ENCODE measurements at regions not wholly inside any gene's neighbourhood (a gene's known extent, or its start where the extent isn't known, plus 50 kb on each side); places are given as distances from the start of the nearest gene placed in this dataset.

- no peak for TF ChIP-seq CTCF (IDR thresholded peaks at IDR 0.05; ENCODE audit: insufficient read depth in 1 of 2, low read depth in 1 of 2, low read length in 1 of 2, severe bottlenecking in 1 of 2, unreplicated experiment in 1 of 2)
- Mint-ChIP-seq H3K27ac (ENCODE audit: unreplicated experiment) (no peak overlapping the region), H3K4me3 (ENCODE audit: unreplicated experiment) (no peak overlapping the region), H3K9me3 (ENCODE audit: unreplicated experiment) (peaks cover 14% of the 10 kb centered on the region), H3K27me3 (ENCODE audit: insufficient read depth, unreplicated experiment) (no peaks in the 10 kb centered on the region), H3K36me3 (ENCODE audit: insufficient read depth, unreplicated experiment) (no peaks in the 10 kb centered on the region), H3K4me1 (ENCODE audit: low read depth, unreplicated experiment) (peaks cover 6% of the 10 kb centered on the region)
- Histone ChIP-seq H3K4me1 (peaks cover 10% of the 10 kb centered on the region), H3K9me3 (peaks cover 3% of the 10 kb centered on the region; the same call in 1 of the 2 replicates), H3K27me3 (replicated peaks; ENCODE audit: control insufficient read depth, insufficient read depth, low read length) (no peaks in the 10 kb centered on the region), H3K4me3 (ENCODE audit: low read depth, low read length) (no peak overlapping the region), H3K36me3 (ENCODE audit: control insufficient read depth, insufficient read depth, low read length) (no peaks in the 10 kb centered on the region)
- intact Hi-C loops (cut with micrococcal nuclease; ENCODE audit: unreplicated experiment), result no loop called here
- no TSS peak for BruUV-seq (replicated peaks)
- POLR2A ChIA-PET, result interaction anchor here (0.6 kb wide), 1 partner anchor 1035 kb away, joined by 11 read pairs; the partner anchor contains the start of genes CCDC82 and JRKL
- CTCF ChIA-PET, result no interaction called here
- DNase-seq, result no peak
These were observed 123.3 kb upstream of the SESN3 start for GRCh38 chr11:95354304-95354703.

GRCh38 chr11:95353706-95354105 is 122.7 kb upstream of the SESN3 start:
- no TSS peak for BruUV-seq (replicated peaks)
- TF ChIP-seq CTCF (IDR thresholded peaks at IDR 0.05; ENCODE audit: insufficient read depth in 1 of 2, low read depth in 1 of 2, low read length in 1 of 2, severe bottlenecking in 1 of 2, unreplicated experiment in 1 of 2), result no peak
- no peaks in the 10 kb centered on the region for H3K27me3 Mint-ChIP-seq (ENCODE audit: insufficient read depth, unreplicated experiment)
- H3K36me3 ChIP-seq (ENCODE audit: control insufficient read depth, insufficient read depth, low read length), result no peaks in the 10 kb centered on the region
- H3K9me3 Mint-ChIP-seq (ENCODE audit: unreplicated experiment), result peaks cover 20% of the 10 kb centered on the region
- DNase-seq, result no peak
- ChIA-PET CTCF (interaction anchor here (0.6 kb wide), 1 partner anchor 122 kb away, joined by 3 read pairs; the partner anchor contains the start of gene SESN3), POLR2A (interaction anchor here (0.6 kb wide), 2 partner anchors 910 to 1036 kb away, joined by 3 to 11 read pairs; partner anchors contain the start of genes CCDC82 and JRKL)
- H3K9me3 ChIP-seq, result peaks cover 3% of the 10 kb centered on the region; the same call in 1 of the 2 replicates
- H3K27me3 ChIP-seq (replicated peaks; ENCODE audit: control insufficient read depth, insufficient read depth, low read length), result no peaks in the 10 kb centered on the region
- intact Hi-C loops (cut with micrococcal nuclease; ENCODE audit: unreplicated experiment), result no loop called here
- H3K4me1 Mint-ChIP-seq (ENCODE audit: low read depth, unreplicated experiment), result no peaks in the 10 kb centered on the region
- H3K36me3 Mint-ChIP-seq (ENCODE audit: insufficient read depth, unreplicated experiment), result no peaks in the 10 kb centered on the region
- no peak overlapping the region for H3K4me3 ChIP-seq (ENCODE audit: low read depth, low read length)
- H3K27ac Mint-ChIP-seq (ENCODE audit: unreplicated experiment), result no peak overlapping the region
- peaks cover 4% of the 10 kb centered on the region for H3K4me1 ChIP-seq
- H3K4me3 Mint-ChIP-seq (ENCODE audit: unreplicated experiment), result no peak overlapping the region

- ChIA-PET CTCF (no interaction called here), POLR2A (no interaction called here)
- Histone ChIP-seq H3K36me3 (ENCODE audit: control insufficient read depth, insufficient read depth, low read length) (no peaks in the 10 kb centered on the region), H3K9me3 (peaks cover 3% of the 10 kb centered on the region; the same call in 1 of the 2 replicates), H3K4me3 (ENCODE audit: low read depth, low read length) (no peak overlapping the region), H3K4me1 (no peaks in the 10 kb centered on the region), H3K27me3 (replicated peaks; ENCODE audit: control insufficient read depth, insufficient read depth, low read length) (no peaks in the 10 kb centered on the region)
- Mint-ChIP-seq H3K27me3 (ENCODE audit: insufficient read depth, unreplicated experiment) (no peaks in the 10 kb centered on the region), H3K9me3 (ENCODE audit: unreplicated experiment) (peaks cover 29% of the 10 kb centered on the region), H3K4me1 (ENCODE audit: low read depth, unreplicated experiment) (no peaks in the 10 kb centered on the region), H3K36me3 (ENCODE audit: insufficient read depth, unreplicated experiment) (no peaks in the 10 kb centered on the region), H3K4me3 (ENCODE audit: unreplicated experiment) (no peak overlapping the region), H3K27ac (ENCODE audit: unreplicated experiment) (no peak overlapping the region)
- DNase-seq, result no peak
- no peak for TF ChIP-seq CTCF (IDR thresholded peaks at IDR 0.05; ENCODE audit: insufficient read depth in 1 of 2, low read depth in 1 of 2, low read length in 1 of 2, severe bottlenecking in 1 of 2, unreplicated experiment in 1 of 2)
- BruUV-seq (replicated peaks), result no TSS peak
- intact Hi-C loops (cut with micrococcal nuclease; ENCODE audit: unreplicated experiment), result no loop called here
These were observed 121.8 kb upstream of the SESN3 start for GRCh38 chr11:95352733-95353346.

Measured in Caco-2 (cell line).